NCI-H2171 (cell line): ENCODE measurements at regions not wholly inside any gene's neighbourhood (a gene's known extent, or its start where the extent isn't known, plus 50 kb on each side); places are given as distances from the start of the nearest gene placed in this dataset.
A peak's percentile ranks its signal among the peaks of the same experiment; 100 is the strongest.
"Not testable (repeated sequence)": the region's sequence is repeated elsewhere in the genome, so short reads cannot be mapped to it uniquely, and the experiment has no call there.

ENCODE experiments used
- DNase-seq: peaks from one replicate; lab custom pipeline; 2025; lab: John Stamatoyannopoulos, UW

- no peak for DNase-seq
Measured at GRCh38 chr2:176763851-176764404, 448.7 kb upstream of the HNRNPA3 start.

DNA sequence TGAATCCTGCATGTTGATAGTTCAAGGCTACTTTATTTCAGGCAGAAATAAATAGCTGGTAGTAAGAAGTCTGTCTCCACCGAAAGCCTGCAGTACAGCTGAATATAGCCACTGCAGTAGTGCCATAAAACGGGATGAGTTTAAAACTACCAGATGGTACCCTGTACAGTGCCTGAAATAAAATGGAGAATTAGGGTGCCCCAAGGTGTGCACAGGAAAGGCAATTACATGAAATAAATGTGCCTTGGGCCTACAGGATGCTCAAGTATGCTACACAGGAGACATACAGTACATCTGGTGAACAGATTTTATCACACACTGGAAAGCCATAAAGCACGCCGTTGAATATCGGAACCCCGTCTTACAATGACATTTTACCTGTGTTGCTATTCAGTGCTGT is 447.7 kb upstream of the HNRNPA3 start:
- DNase-seq = no peak

- no peak for DNase-seq
Measured at GRCh38 chr2:176766005-176766404, 446.6 kb upstream of the HNRNPA3 start.

DNA sequence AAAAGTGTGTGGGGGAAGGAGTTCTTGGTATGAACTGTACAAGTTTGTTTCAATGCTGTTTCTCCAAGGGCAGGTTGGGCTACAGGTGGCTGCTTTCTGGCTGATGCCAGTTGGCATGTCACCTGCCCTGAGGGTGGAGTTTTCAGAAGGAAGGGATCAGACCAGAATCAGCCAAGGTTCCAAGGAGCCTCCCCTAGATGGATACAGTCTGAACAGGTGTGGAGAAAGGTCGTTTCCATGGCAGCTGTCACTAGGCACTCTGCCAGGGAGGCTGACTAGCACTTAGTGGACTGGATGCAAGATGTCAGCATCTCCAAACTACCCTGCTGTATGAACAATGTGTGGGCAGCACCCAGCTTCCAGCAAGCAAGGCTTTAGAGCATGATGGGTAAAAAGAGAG is 444.4 kb upstream of the HNRNPA3 start:
- DNase-seq = peak; percentile 70

DNA sequence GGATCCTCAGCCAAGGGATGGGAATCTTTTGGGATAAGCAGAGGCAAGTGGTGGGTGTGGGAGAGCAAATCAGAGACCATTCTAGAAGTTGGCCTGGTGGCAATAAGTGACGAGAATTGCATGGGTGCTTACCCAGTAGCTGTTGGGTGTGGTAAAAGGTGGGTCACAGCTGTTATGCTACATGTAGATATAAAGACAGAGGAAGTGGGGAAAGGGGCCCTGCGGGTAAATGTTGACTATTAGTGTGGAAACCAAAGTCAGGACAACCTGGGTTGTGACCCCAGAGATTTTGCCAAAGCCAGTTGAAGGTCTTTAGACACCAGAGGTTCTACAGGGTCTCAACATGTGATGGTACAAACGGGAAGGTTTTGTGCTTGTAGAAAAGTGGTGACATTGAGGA is 443.6 kb upstream of the HNRNPA3 start:
- no peak for DNase-seq

GRCh38 chr2:176769499-176770370 is 442.9 kb upstream of the HNRNPA3 start:
- DNase-seq = no peak

DNA sequence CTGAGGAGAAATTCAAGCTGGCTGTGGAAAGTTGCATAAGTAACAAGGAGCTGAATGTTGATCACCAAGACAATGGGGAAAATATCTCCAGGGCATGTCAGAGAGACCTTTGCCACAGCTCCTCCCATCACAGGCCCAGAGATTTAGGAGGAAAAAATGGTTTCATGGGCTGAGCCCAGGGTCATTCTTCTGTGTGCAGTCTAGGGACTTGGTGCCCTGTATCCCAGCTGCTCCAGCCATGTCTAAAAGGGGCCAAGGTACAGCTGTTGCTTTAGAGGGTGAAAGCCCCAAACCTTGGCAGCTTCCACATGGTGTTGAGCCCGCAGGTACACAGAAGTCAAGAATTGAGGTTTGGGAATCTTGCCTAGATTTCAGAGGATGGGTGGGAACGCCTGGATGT is 439.8 kb upstream of the HNRNPA3 start:
- DNase-seq = no peak

DNA sequence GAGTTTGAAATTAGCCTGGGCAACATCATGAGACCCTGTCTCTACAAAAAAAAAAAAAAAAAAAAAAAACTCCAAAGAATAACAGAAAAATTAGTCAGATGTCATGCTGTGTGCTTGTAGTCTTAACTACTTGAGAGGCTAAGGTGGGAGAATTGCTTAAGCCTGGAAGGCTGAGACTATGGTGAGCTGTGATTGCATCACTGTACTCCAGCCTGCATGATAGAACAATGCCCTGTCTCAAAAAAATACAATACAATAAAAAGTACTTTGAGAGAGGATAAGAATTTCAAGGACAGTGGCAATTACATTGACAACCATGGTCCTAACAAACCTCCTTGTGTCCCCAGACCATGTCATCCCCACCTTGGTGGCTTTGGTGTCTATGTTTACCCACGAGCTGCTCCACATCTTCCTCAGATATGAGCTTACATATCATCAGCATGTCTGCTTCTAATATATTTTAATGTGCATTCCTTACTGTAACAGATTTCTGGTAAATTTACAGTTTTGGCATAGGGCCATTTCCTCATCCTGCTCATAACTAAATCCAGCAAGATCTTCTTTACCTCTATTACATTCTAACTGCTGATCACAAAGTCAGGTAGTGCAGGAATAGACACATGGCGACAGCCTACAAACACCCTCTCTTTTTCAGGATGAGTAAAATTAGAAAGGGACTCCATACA is 437.7 kb upstream of the HNRNPA3 start:
- no peak for DNase-seq

DNA sequence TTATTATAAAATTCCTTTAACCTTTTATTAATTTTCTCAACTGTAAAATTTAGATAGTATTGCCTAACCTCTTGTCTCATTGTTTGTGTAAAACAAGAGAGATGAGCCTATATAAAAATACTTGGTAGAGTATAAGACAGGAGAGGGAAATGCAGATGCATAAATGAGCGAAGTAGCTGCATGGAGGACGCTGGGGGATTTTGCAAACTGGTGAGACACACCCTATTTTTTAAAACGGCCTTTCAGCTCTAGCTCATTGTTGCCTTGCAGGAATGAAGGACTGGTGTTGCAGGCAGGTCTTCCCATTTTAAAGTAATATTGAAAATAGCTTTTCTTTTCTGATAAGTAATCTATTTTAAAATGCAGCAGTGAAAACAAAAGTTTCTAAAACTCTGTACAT is 435.3 kb upstream of the HNRNPA3 start:
- DNase-seq = no peak

DNA sequence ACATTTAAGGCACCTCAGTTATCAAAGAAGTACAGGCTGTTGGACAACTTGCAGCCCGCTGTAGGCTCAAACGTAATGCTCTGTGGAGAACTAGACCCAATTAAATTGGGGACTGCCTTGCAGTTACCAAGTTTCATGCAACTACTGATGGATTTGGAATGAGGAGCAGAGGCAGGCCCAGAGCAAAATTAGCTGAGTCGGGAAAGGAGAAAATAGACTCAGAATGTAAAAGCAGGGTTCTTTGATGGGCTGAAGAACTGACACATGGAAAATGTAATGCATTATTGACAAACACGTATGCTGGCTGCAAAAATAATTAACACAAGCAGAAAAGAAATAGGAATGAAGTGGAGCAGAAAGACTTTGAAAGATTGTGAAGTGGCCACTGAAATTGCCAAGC is 432.7 kb upstream of the HNRNPA3 start:
- no peak for DNase-seq

GRCh38 chr2:176780348-176780747 is 432.2 kb upstream of the HNRNPA3 start:
- no peak for DNase-seq

GRCh38 chr2:176781570-176782217 is 430.9 kb upstream of the HNRNPA3 start:
- no peak for DNase-seq

DNA sequence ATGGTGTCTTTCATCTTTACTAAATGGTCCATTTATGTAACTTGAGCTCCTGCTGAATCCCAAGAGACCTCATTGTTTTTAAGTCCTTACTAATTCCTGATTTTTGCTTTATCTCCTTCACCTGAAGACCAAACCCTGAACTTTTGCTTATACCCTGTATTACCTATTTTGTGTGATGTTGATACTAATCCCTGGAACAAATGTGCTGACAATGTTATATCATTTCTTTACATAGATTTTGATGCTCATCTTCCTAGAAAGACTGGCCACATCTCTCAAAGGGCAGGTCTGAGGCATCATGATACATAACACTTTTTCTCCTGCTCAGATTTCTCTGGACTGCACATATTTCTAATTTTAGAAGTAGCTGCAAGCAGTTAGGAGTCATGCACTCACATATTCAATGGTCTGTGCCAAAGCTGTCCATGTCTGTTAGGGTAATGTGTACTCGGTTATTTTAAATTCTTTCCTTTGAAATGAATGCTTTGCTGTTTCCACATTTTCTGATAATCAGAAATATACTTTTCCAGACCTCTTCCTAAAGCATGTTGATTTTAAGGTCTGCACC is 427.9 kb upstream of the HNRNPA3 start:
- no peak for DNase-seq

DNA sequence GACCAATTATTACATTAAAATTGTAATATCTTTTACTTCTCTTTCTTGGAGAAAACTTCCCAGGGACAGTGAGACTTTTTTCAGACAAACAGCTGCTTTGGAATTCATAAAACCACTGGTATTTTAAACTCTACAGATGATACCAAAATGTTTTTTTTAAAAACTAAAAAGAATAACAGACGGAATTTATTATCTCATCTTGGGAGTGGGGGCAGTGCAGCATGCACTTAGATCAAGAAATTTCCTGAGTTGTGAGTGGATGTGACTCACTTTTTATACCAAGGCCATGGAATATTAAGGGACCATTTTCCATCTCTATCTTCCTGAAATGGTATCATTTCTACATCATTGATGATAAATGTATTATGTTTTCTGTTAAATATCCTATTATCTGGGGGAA is 422.8 kb upstream of the HNRNPA3 start:
- DNase-seq = no peak

GRCh38 chr2:176790468-176790867 is 422.1 kb upstream of the HNRNPA3 start:
- no peak for DNase-seq

- no peak for DNase-seq
Measured at GRCh38 chr2:176793792-176794191, 418.8 kb upstream of the HNRNPA3 start.

- DNase-seq = no peak
Measured at GRCh38 chr2:176794392-176794791, 418.2 kb upstream of the HNRNPA3 start.

DNA sequence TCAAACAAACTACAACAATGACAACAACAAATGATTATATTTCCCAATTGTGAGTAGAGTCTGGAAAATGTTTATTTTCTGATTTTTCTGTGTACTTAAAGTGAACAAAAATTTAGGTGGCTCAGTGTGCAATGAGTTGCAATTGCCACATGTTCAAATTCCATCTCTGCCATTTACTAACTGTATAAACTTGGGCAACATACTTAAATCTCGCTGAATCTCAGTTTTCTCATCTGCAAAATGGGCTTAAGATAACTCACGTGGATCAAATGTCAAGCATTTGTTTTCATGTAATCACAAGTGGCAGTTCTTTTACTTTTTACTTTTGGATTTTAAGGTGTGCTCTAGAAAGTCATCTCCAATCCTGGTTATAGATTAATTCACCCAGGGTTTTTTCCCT is 416.8 kb upstream of the HNRNPA3 start:
- no peak for DNase-seq

DNA sequence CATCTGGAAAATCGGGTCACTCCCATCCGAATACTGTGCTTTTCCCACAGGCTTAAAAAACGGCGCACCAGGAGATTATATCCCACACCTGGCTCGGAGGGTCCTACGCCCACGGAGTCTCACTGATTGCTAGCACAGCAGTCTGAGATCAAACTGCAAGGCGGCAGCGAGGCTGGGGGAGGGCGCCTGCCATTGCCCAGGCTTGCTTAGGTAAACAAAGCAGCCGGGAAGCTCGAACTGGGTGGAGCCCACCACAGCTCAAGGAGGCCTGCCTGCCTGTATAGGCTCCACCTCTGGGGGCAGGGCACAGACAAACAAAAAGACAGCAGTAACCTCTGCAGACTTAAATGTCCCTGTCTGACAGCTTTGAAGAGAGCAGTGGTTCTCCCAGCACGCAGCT is 415.9 kb upstream of the HNRNPA3 start:
- DNase-seq = not testable (repeated sequence)

DNA sequence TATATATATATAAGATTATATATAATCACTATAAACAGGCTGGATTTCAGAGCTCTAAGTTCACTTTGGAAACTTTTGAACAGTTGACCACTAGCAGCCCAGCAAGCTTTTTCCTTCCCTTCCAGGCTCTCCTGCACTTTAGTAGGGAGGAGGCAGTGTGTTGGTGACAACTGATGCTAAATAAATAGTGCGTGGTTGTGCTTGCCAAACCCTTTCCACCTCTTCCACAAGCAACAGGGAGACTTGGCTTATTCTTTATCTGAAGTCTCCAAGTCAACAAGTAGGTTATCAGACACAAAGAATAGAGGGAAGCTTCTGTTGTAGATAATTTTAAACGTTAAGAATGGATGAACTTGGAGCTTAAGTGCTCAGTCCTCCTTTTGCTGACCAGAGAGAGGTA is 408.2 kb upstream of the HNRNPA3 start:
- no peak for DNase-seq

GRCh38 chr2:176805345-176805744 is 407.2 kb upstream of the HNRNPA3 start:
- DNase-seq = no peak

- DNase-seq = no peak
Measured at GRCh38 chr2:176812246-176812775, 400.3 kb upstream of the HNRNPA3 start.
